Caki2 (cell line): ENCODE measurements at regions not wholly inside any gene's neighbourhood (a gene's known extent, or its start where the extent isn't known, plus 50 kb on each side); places are given as distances from the start of the nearest gene placed in this dataset.
"Not testable (repeated sequence)": the region's sequence is repeated elsewhere in the genome, so short reads cannot be mapped to it uniquely, and the experiment has no call there.

Experiments used
- DNase-seq: peaks from one replicate; pipeline ENCODE4 v3.0.0-alpha.2; 2015; ENCODE audit warnings: low read depth
- in situ Hi-C: cut with HindIII; loops from 2 replicates; pipeline ENCODE4 v1.10.0; 2016; ENCODE audit warnings: low sequenced_read_pairs, low pct_unique_long_range_greater_than_20kb, mixed read lengths

DNA sequence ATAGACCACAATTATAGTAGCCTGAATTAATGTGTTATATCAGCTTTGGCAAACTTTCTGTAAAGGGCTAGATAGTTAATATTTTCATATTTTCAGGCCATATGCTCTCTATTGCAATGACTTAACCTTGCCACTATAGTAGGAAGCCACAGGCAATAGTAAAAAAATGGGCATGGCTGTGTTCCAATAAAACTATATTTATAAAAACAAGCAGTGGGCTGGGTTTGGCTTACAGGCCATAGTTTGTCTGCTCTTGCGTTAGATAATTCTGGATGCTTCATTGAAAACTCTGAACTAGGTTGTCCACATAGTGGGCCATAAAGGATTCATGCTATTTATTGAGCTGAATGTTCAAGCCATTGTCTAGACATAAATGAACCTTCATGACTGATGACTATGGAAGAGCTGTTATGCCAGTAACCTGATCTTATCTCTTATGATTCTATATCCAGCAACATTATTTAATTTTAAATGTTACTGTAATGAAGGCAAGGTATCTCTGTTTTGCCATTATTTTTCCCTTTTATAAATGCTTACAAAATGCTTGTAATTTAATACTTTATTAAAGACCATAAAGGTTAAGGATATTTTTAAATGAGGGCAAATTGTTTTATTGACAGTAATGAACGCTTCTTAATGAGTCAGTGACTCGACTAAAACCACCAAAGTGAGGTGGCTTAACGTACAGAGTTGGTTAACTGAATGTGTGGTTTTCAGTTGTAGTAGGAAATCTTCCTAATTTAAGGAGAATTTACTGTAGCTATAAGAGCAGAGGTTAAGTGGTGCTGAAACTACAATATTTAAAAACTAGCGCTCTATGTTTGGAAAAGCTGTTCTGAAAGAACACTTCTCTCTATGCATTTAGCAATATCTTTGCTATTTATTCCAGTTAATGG lies 560.6 kb downstream of the PRR16 start:
- in situ Hi-C loops: no loop called here
- DNase-seq: no peak

- in situ Hi-C loops: no loop called here
- DNase-seq: no peak
Observed at GRCh38 chr5:121025671-121026070, 561.6 kb downstream of the PRR16 start.

GRCh38 chr5:121027636-121028035 lies 563.5 kb downstream of the PRR16 start:
- no peak for DNase-seq
- in situ Hi-C loops: no loop called here

- in situ Hi-C loops: no loop called here
- no peak for DNase-seq
Observed at GRCh38 chr5:121029536-121030245, 565.6 kb downstream of the PRR16 start.

DNA sequence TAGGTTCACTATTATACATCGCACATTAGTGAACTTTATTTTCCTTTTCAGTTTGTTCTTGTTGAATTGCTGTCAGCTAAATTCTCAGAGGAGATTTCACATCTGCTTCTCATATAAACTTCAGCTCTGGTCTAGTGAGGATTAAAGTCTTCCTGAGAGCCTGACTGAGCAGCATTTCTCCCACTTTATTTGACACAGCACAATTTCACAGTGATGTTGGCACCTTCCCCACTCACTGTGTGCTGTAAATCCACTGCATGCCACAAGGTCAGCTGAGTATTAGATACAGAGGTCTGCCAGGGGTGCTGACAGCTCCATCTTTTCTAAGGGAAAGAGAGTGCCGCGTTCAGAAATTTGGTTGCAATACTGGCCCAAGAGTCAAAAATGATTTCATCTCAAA lies 567.4 kb downstream of the PRR16 start:
- no peak for DNase-seq
- in situ Hi-C loops: no loop called here

DNA sequence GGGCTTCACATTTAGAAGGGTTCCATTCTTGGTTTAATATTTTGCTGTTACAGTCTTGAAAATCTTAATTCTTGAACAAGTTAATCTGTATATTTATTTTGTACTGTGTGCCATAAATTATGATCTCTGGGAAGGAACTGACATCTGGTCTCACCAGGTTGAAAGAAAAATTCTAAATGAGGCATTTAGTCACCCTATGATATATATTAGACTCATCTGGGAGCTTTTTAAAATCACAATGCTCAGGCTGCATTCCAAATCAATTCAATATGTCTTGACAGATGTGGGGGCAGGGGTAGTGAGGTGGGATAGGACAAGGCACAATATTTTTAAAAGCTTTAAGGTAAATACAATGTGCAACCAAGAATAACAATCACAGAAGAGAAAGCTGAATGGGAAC lies 569.2 kb downstream of the PRR16 start:
- in situ Hi-C loops: no loop called here
- no peak for DNase-seq

DNA sequence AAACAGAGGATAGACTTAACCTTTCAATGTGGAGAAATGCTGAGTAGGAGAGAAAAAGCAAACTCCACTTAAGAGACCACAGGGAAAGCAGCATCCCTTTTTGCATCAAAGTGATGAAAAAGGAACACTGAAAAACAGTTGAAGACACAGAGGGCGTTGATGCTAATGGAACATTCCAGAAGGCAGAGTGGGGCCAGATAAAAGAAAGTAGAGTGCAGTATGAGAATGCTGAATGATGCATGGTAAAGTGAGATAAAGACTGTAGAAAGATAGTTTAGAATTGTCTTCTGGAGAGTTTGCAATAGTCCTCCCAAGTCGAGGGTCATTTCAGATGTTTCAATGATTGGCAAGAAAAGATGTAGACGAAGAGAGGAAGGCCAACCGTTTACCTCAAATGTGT lies 574.3 kb downstream of the PRR16 start:
- DNase-seq: no peak
- in situ Hi-C loops: no loop called here

GRCh38 chr5:121049971-121050370 lies 585.9 kb downstream of the PRR16 start:
- no peak for DNase-seq
- in situ Hi-C loops: no loop called here

- in situ Hi-C loops: no loop called here
- no peak for DNase-seq
Observed at GRCh38 chr5:121053055-121053985, 589.2 kb downstream of the PRR16 start.

- no peak for DNase-seq
- in situ Hi-C loops: no loop called here
Observed at GRCh38 chr5:121055586-121055985, 591.5 kb downstream of the PRR16 start.

GRCh38 chr5:121064241-121064640 lies 600.1 kb downstream of the PRR16 start:
- DNase-seq, in situ Hi-C loops: not testable (repeated sequence)

GRCh38 chr5:121086671-121087070 lies 622.6 kb downstream of the PRR16 start:
- in situ Hi-C loops: no loop called here

DNA sequence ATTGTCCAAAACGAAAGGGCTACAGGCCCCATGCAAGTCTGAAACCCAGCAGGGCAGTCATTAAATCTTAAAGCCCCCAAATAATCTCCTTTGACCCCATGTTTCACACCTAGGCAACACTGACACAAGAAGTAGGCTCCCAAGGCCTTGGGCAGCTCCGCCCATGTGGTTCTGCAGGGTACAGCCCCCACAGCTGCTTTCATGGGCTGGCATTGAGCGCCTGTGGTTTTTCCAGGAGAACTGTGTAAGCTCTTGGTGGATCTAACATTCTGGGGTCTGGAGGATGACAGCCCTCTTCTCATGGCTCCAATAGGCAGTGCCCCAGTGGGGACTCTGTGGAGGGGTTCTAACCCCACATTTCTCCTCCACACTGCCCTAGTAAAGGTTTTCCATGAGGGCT lies 623.5 kb downstream of the PRR16 start:
- in situ Hi-C loops: no loop called here
- no peak for DNase-seq

More at GRCh38 chr5:121086671-121087070, 622.6 kb downstream of the PRR16 start:
- DNase-seq: no peak

DNA sequence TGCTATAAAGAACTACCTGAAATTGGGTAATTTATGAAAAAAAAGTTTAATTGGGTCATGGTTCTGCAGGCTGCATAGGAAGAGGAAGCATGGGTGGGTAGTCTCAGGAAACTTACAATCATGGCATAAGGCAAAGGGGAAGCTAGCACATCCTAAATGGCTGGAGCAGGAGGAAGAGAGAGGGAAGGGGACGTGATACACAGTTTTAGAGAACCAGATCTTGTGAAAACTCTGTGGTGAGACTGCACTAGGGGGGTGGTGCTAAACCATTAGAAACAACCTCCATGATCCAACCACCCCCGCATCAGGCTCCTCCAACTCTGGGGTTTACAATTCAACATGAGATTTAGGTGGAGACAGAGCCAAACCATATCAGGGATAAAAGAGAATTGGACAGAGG lies 624.2 kb downstream of the PRR16 start:
- DNase-seq: no peak
- in situ Hi-C loops: no loop called here

DNA sequence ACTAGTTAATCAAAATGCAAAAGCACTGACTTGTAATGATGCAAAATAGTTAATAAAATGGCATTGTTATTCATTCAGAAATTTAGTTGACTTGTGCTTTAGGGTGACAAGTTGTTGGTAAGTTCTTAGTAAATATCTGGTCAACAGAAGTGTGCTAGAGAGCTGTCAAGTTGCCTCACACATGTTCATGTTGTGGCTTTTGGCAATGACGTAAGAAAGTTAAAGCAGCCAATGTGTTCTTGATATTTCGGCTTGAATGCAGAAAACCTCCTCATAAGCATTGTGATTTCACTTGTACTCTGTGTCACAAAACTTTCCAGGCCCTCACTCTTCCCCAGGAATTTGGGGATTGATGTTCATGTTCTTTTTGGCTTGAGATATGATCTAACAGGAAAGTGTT lies 626.7 kb downstream of the PRR16 start:
- in situ Hi-C loops: no loop called here
- DNase-seq: no peak

DNA sequence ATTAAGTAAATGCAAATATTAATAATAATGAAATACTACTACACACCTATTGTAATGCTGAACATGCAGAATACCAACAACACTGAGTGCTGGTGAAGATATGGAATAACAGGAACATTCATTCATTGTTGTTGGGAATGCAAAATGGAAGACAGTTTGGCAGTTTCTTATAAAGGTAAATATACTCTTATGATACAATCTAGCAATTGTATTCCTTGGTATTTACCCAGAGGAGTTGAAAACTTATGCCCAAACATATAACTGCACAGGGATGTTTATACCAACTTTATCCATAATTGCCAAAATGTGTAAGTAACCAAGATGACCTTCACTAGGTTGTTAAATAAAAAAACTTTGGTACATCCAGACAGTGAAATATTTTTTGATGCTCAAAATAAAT lies 636.8 kb downstream of the PRR16 start:
- DNase-seq: no peak
- in situ Hi-C loops: no loop called here

DNA sequence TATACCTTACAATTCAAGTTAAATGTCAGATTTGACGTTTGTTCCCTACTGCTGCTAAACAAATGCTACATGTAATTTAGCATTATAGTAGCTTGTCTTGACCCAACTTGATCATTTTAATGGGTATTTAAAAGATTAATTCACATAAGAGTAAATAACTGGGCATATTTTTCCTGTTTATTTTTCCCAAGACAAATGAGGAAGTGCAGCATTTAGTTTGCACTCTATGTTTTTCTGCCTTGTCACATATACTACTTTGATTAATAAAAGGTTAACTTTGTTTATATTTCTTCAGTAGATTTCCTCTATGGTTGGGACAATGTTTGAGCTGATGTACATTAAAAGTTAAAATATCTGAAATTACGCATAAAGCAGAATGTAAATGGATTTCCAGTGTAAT lies 641.8 kb downstream of the PRR16 start:
- in situ Hi-C loops: no loop called here
- DNase-seq: no peak
